Neural crest cell (in vitro differentiated cells): ENCODE measurements at regions not wholly inside any gene's neighbourhood (a gene's known extent, or its start where the extent isn't known, plus 50 kb on each side); places are given as distances from the start of the nearest gene placed in this dataset.

Experiments
- DNase-seq: peaks from one replicate; pipeline ENCODE4 v3.0.0; 2021; ENCODE audit warnings: low read depth, mixed read lengths, low spot score
- H3K27ac Mint-ChIP-seq: one replicate; pipeline ENCODE4 v1.8.0; 2021; ENCODE audit warnings: mild to moderate bottlenecking, mixed read lengths; ENCODE audit not compliant: unreplicated experiment
- H3K27me3 Mint-ChIP-seq: 2 replicates; pipeline ENCODE4 v1.8.0; 2021; ENCODE audit warnings: low read depth, mild to moderate bottlenecking, mixed read lengths
- H3K36me3 Mint-ChIP-seq: 2 replicates; pipeline ENCODE4 v1.8.0; 2021; ENCODE audit warnings: low read depth, mild to moderate bottlenecking, mixed read lengths
- H3K4me1 Mint-ChIP-seq: 2 replicates; pipeline ENCODE4 v1.8.0; 2021; ENCODE audit warnings: mixed read lengths
- H3K4me3 Mint-ChIP-seq: one replicate; pipeline ENCODE4 v1.8.0; 2021; ENCODE audit warnings: mild to moderate bottlenecking, mixed read lengths
- H3K9me3 Mint-ChIP-seq: 2 replicates; pipeline ENCODE4 v1.8.0; 2021; ENCODE audit warnings: mixed read lengths
- CTCF ChIP-seq: fragments of 200-600 bp; sonication (generic); conservative IDR thresholded peaks from 2 replicates; pipeline ENCODE4 v1.5.0; 2021; ENCODE audit warnings: antibody characterized with exemption, mild to moderate bottlenecking

DNA sequence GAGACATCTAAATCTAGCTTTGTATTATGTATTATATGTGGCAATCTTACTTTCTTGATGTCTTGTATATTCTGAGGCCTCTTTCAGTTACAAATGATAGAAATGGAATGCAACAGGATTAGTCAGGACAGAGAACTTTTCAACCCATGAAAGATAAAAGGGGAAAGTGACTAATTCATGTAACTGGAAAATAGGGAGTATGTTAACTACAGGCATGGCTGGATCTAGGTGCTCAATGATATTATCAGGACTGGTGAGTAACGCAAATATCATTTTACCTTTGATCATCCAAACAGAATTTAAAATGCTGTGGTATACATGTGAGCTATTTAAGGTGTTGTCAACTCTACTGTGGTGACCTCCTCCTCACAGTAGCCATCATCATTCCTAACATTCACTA lies 215.7 kb upstream of the GLRA1 start:
- Mint-ChIP-seq H3K27me3 (peaks cover 14% of the 10 kb centered on the region), H3K27ac (no peak overlapping the region), H3K36me3 (no peaks in the 10 kb centered on the region), H3K4me3 (no peak overlapping the region), H3K4me1 (no peaks in the 10 kb centered on the region), H3K9me3 (no peaks in the 10 kb centered on the region)
- no peak for TF ChIP-seq CTCF
- no peak for DNase-seq

- Mint-ChIP-seq H3K9me3 (no peaks in the 10 kb centered on the region), H3K27me3 (peaks cover 14% of the 10 kb centered on the region), H3K4me3 (no peak overlapping the region), H3K36me3 (no peaks in the 10 kb centered on the region), H3K4me1 (no peaks in the 10 kb centered on the region), H3K27ac (no peak overlapping the region)
- DNase-seq = no peak
- TF ChIP-seq CTCF = no peak
These were observed 212.4 kb upstream of the GLRA1 start for GRCh38 chr5:152137063-152137462.

GRCh38 chr5:152136321-152136720 lies 211.7 kb upstream of the GLRA1 start:
- no peaks in the 10 kb centered on the region for H3K4me1 Mint-ChIP-seq
- no peak overlapping the region for H3K4me3 Mint-ChIP-seq
- no peaks in the 10 kb centered on the region for H3K36me3 Mint-ChIP-seq
- H3K27me3 Mint-ChIP-seq = peaks cover 14% of the 10 kb centered on the region
- no peak overlapping the region for H3K27ac Mint-ChIP-seq
- no peak for DNase-seq
- H3K9me3 Mint-ChIP-seq = no peaks in the 10 kb centered on the region
- TF ChIP-seq CTCF = no peak

DNA sequence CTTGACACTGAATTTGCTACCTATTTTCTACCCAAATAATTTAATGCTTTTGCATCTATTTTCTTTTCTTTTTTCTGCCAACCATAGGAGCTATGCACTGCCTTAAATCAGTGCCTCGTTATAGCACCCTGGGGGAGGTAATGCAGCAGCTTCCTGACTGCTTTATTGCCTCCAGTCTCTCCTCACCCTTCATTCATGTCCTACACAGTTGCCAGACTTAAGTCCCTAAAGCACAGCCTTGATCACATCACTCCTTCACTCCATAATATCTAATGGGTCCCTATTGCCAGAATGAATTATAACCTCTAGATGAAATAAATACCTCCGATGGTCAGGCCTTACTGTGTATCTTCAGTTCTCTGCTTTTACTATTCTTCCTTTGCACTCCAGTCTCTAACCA lies 211.2 kb upstream of the GLRA1 start:
- DNase-seq = no peak
- no peak for TF ChIP-seq CTCF
- Mint-ChIP-seq H3K27ac (no peak overlapping the region), H3K36me3 (no peaks in the 10 kb centered on the region), H3K4me1 (no peaks in the 10 kb centered on the region), H3K27me3 (peaks cover 14% of the 10 kb centered on the region), H3K4me3 (no peak overlapping the region), H3K9me3 (no peaks in the 10 kb centered on the region)

DNA sequence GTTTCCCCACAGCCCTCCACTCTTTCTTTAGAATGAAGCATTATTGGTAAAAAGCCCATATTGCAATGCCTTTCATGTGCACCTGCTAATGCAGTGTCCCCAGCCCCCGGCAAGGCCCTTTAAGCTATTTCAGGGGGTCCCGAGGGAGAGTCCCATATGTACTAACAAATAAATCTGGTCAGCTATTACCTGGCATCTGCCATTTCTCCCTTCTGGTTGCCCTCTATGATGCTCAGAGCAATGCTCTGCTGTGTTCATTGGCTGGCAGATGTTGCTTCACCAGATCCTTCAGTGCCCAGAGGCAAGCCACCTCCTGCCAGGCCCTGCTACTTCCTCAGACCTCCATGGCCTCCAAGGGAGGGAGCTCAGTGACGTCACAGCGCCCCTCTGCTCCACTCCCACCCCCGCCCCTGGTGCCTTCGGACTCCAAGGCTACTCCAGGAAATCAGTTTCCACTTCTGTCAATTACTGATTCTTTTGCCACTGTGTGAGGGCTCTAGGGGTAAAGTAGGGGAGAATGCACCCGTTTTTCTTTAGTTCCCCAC lies 201.1 kb upstream of the GLRA1 start:
- Mint-ChIP-seq H3K27me3 (no peaks in the 10 kb centered on the region), H3K4me3 (no peak overlapping the region), H3K27ac (no peak overlapping the region), H3K36me3 (no peaks in the 10 kb centered on the region), H3K4me1 (peaks cover 24% of the 10 kb centered on the region), H3K9me3 (no peaks in the 10 kb centered on the region)
- no peak for DNase-seq
- no peak for TF ChIP-seq CTCF
